ENCODE measurements at regions not wholly inside any gene's neighbourhood (a gene's known extent, or its start where the extent isn't known, plus 50 kb on each side); places are given as distances from the start of the nearest gene placed in this dataset.

GRCh38 chr1:232239522-232239921 lies 390.4 kb downstream of the SIPA1L2 start:
- TF ChIP-seq, protein P1, sequence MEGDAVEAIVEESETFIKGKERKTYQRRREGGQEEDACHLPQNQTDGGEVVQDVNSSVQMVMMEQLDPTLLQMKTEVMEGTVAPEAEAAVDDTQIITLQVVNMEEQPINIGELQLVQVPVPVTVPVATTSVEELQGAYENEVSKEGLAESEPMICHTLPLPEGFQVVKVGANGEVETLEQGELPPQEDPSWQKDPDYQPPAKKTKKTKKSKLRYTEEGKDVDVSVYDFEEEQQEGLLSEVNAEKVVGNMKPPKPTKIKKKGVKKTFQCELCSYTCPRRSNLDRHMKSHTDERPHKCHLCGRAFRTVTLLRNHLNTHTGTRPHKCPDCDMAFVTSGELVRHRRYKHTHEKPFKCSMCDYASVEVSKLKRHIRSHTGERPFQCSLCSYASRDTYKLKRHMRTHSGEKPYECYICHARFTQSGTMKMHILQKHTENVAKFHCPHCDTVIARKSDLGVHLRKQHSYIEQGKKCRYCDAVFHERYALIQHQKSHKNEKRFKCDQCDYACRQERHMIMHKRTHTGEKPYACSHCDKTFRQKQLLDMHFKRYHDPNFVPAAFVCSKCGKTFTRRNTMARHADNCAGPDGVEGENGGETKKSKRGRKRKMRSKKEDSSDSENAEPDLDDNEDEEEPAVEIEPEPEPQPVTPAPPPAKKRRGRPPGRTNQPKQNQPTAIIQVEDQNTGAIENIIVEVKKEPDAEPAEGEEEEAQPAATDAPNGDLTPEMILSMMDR (IDR thresholded peaks at IDR 0.05), result no peak
- TF ChIP-seq POLR2A (IDR thresholded peaks at IDR 0.05; ENCODE audit: low read depth) (no peak), EP300 (IDR thresholded peaks at IDR 0.05) (no peak), POLR2AphosphoS5 (IDR thresholded peaks at IDR 0.05) (no peak)

All from esophagus muscularis mucosa (tissue), 4 donors.